Adrenal gland (tissue), 5 donors: ENCODE measurements at regions not wholly inside any gene's neighbourhood (a gene's known extent, or its start where the extent isn't known, plus 50 kb on each side); places are given as distances from the start of the nearest gene placed in this dataset.

Experiments
- CTCF ChIP-seq, 6 experiments: fragments of 450-650 bp in 4 of 6; fragments of 200-600 bp in 2 of 6; sonication (generic) in 1 of 6; IDR thresholded peaks; 1 replicate in 5 of 6; 2 replicates in 1 of 6; pipeline versions ENCODE4 v1.5.1 to v1.8.0; 2016 to 2021; ENCODE audit warnings: antibody characterized with exemption in 6 of 6, mild to moderate bottlenecking in 2 of 6, moderate library complexity in 1 of 6
- POLR2A ChIP-seq, 2 donors: fragments of 450-650 bp; IDR thresholded peaks; one replicate each; pipeline ENCODE4 v1.6.1; 2017; ENCODE audit warnings: antibody characterized with exemption in 2 of 2, mild to moderate bottlenecking in 2 of 2, moderate library complexity in 1 of 2
- donor health status: DM: no; HTN: no; CAD: no.

DNA sequence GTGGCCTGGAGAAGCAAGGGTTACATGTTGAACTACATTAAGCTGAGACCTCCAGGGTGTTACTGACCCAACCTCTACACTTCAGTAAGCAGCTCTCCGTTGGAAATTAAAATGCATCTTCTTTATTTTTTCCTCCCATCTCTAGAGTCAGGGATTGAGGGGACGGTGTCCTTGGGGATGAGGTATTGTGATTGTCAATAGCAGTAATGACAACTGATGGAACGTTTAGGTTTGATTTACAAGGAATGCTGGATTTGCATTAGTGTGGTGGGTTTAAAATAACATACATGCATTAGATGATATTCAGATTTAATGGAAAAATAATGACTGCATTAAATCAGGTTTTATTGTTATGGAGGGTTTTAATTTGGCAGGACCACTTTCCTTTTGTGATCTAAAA lies 82.9 kb upstream of the NTRK2 start:
- TF ChIP-seq CTCF (IDR thresholded peaks at IDR 0.05) (no peak), POLR2A (IDR thresholded peaks at IDR 0.05) (no peak)
